ENCODE measurements at regions not wholly inside any gene's neighbourhood (a gene's known extent, or its start where the extent isn't known, plus 50 kb on each side); places are given as distances from the start of the nearest gene placed in this dataset.
A peak's percentile ranks its signal among the peaks of the same experiment; 100 is the strongest.

- no peak for DNase-seq
Measured at GRCh38 chr16:63005356-63005755, 969.1 kb upstream of the CDH8 start.

GRCh38 chr16:62989480-62989879, 953.2 kb upstream of the CDH8 start:
- DNase-seq = no peak

- no peak for DNase-seq
Measured at GRCh38 chr16:62985722-62986121, 949.5 kb upstream of the CDH8 start.

GRCh38 chr16:62978451-62978850, 942.2 kb upstream of the CDH8 start:
- DNase-seq = no peak

- DNase-seq = no peak
Measured at GRCh38 chr16:62977876-62978275, 941.6 kb upstream of the CDH8 start.

GRCh38 chr16:62974424-62974823, 938.2 kb upstream of the CDH8 start:
- DNase-seq = no peak

GRCh38 chr16:62970851-62971250, 934.6 kb upstream of the CDH8 start:
- DNase-seq = peak; percentile 16

GRCh38 chr16:62969711-62970318, 933.6 kb upstream of the CDH8 start:
- no peak for DNase-seq

- DNase-seq = no peak
Measured at GRCh38 chr16:62967611-62968010, 931.4 kb upstream of the CDH8 start.

- DNase-seq = no peak
Measured at GRCh38 chr16:62967163-62967562, 930.9 kb upstream of the CDH8 start.

GRCh38 chr16:62966626-62967025, 930.4 kb upstream of the CDH8 start:
- no peak for DNase-seq

GRCh38 chr16:62965831-62966230, 929.6 kb upstream of the CDH8 start:
- DNase-seq = no peak

- no peak for DNase-seq
Measured at GRCh38 chr16:62963846-62964245, 927.6 kb upstream of the CDH8 start.

- DNase-seq = no peak
Measured at GRCh38 chr16:62955033-62955349, 918.8 kb upstream of the CDH8 start.

- peak; percentile 36 for DNase-seq
Measured at GRCh38 chr16:62954144-62955032, 918.1 kb upstream of the CDH8 start.

- DNase-seq = no peak
Measured at GRCh38 chr16:62950351-62950750, 914.1 kb upstream of the CDH8 start.

- no peak for DNase-seq
Measured at GRCh38 chr16:62940569-62940968, 904.3 kb upstream of the CDH8 start.

GRCh38 chr16:62939687-62940086, 903.4 kb upstream of the CDH8 start:
- DNase-seq = no peak

- no peak for DNase-seq
Measured at GRCh38 chr16:62933929-62934328, 897.7 kb upstream of the CDH8 start.

GRCh38 chr16:62929593-62929992, 893.4 kb upstream of the CDH8 start:
- no peak for DNase-seq

- DNase-seq = no peak
Measured at GRCh38 chr16:62927122-62927521, 890.9 kb upstream of the CDH8 start.

GRCh38 chr16:62926121-62926801, 890.0 kb upstream of the CDH8 start:
- DNase-seq = no peak

GRCh38 chr16:62921904-62922303, 885.7 kb upstream of the CDH8 start:
- DNase-seq = no peak

GRCh38 chr16:62913924-62914323, 877.7 kb upstream of the CDH8 start:
- DNase-seq = no peak
